GM19238 (cell line): ENCODE measurements at regions not wholly inside any gene's neighbourhood (a gene's known extent, or its start where the extent isn't known, plus 50 kb on each side); places are given as distances from the start of the nearest gene placed in this dataset.
"Not testable (repeated sequence)": the region's sequence is repeated elsewhere in the genome, so short reads cannot be mapped to it uniquely, and the experiment has no call there.

Experiments used
- DNase-seq: peaks from one replicate; pipeline ENCODE4 v3.0.0; 2011; ENCODE audit warnings: low spot score; ENCODE audit not compliant: insufficient read length

- DNase-seq: no peak
Measured at GRCh38 chr14:44453433-44454171, 53.5 kb downstream of the FSCB start.

- DNase-seq: not testable (repeated sequence)
Measured at GRCh38 chr14:44450232-44450631, 56.9 kb downstream of the FSCB start.

- DNase-seq: no peak
Measured at GRCh38 chr14:44449680-44450079, 57.4 kb downstream of the FSCB start.

- no peak for DNase-seq
Measured at GRCh38 chr14:44448951-44449358, 58.1 kb downstream of the FSCB start.

DNA sequence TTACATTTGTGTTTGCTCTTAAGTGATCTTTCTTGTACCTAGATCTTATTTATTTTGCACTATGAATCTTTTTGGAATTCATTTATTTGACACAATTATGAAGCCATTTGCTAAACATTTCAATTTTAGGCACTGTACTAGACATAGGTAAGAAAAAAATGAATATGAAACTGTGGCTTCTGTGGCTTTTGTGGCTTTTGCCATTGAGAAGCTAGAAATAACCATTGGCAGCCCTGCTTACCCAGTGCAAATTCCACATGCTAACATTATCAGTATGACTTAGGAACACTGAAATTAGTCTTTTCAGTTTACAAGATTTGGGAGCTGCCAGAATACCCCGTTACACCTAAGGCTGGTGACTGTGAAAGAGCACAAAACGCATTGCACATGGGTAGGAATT, 60.1 kb downstream of the FSCB start:
- no peak for DNase-seq

GRCh38 chr14:44444454-44444853, 62.6 kb downstream of the FSCB start:
- no peak for DNase-seq

GRCh38 chr14:44438936-44439335, 68.1 kb downstream of the FSCB start:
- no peak for DNase-seq

DNA sequence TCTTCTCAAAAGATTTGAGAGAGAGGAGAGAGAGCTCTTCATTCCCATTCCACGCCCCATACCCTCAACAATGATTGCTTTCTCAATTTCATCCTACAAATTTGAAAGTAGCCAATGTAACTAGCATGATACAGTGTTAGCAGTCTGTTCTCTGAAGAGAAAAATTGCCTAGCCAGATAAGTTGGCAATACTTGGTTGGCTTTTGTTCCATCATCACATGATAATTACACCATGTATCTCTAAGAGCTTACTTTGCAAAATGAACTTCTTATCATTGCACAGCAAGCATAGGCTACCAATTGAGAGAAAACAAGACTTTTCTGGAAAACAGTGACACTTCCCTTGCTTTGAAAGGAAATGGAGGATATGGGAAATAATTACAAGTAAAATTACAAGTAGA, 68.9 kb downstream of the FSCB start:
- DNase-seq: no peak

GRCh38 chr14:44436458-44436857, 70.6 kb downstream of the FSCB start:
- DNase-seq: no peak

GRCh38 chr14:44428231-44428945, 78.7 kb downstream of the FSCB start:
- DNase-seq: no peak

DNA sequence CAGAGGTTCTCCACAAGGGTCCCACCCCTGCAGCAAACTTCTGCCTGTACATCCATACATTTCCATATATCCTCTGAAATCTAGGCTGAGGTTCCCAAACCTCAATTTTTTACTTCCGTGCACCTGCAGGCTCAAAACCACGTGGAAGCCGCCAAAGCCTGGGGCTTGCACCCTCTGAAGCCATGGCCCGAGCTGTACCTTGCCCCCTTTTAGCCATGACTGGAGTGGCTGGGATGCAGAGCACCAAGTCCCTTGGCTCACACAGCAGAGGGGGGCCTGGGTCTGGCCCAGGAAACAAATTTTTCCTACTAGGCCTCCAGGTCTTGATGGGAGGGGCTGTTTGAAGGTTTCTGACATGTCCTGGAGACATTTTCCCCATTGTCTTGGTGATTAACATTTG, 84.4 kb downstream of the FSCB start:
- no peak for DNase-seq

DNA sequence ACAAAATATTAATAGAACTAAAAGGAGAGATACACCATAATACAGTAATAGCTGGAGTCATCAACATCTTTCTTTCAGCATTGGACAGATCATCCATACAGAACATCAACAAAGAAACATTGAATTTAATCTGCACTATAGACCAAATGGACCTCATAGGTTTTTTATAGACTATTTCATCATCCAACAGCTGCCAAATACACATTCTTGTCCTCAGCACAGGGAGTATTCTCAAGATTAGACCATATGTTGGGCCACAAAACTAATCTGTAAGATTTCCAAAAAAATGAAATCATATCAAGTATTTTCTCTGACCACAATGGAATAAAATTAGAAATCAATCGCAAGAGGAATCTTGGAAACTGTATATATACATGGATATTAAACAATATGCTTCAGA, 86.9 kb downstream of the FSCB start:
- DNase-seq: no peak

DNA sequence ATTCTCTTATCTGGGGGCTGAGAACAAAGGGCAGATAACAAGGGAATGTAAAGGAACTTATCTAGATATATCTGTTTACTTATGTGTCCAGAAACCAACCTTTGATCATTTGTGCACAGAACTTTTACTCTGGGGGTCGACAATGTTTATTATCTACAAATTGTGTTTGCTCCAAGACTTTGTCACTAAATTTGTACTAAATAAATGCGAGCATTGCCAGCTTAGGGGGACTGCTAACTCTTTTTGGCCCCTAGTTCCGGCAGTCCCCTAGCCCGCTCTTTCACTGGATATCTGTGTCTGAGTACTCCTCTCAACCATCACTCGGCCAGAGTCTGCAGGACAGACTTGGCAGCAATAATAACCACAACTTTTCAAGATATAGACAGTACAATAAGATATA, 88.2 kb downstream of the FSCB start:
- DNase-seq: no peak

DNA sequence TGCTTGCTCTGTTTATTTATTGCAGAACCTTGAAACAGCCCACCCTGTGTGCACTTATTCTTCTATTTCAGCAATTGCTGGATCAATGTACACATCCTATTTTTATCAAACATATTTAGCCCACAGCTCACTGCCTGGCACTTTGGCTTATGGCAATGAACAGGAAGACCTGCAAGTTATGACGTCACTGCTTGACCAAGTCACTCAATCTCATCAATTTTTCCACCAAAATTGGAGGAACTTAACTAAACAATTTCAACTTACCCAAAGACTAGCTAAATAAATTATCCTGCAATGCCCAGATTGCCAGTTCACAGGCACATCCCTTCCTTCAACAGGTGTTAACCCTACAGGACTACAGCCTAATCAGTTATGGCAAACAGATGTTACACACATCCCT, 89.3 kb downstream of the FSCB start:
- DNase-seq: no peak

DNA sequence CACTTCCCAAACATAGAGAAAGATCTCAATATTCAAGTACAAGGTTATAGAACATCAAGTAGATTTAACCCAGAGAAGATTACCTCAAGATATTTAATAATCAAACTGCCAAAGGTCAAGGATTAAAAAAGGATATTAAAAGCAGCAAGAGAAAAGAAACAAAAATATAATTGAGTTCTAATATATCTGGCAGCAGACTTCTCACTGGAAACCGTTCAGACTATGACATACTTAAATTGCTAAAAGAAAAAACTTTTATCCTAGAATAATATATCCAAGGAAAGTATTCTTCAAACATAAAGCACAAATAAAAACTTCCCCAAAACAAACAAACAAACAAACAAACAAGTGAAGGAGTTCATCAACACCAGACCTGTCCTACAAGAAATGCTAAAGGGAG, 92.4 kb downstream of the FSCB start:
- no peak for DNase-seq

DNA sequence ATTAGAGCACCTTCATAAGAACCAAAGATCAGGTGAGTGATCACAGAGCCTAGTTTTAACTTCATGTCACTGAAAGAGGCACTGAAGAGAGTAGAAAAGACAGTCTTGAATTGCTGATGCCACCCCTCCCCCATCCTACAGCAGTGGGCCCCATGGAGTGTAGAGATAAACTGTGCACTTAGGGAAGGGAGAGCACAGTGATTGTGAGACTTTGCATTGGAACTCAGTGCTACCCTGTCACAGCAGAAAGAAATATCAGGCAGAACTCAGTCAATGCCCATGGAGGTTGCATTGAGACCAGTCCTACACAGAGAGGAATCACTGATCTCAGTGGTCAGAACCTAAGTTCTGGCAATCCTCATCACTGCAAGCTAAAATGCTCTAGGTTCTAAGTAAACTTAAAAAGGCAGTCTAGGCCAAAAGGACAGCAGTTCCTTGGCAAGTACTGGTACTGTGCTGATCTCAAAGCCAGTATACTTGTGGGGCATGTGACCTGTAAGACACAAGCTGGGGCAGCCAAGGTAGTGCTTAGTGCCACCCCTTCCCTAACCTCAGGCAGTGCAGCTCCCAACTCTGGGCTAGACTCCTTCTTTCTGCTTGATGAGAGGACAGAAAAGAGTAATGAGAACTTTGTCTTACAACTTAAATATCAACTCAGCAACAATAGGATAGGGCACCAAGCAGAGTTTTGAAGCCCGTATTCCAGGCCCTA, 94.1 kb downstream of the FSCB start:
- DNase-seq: no peak

GRCh38 chr14:44405011-44405486, 102.0 kb downstream of the FSCB start:
- no peak for DNase-seq

DNA sequence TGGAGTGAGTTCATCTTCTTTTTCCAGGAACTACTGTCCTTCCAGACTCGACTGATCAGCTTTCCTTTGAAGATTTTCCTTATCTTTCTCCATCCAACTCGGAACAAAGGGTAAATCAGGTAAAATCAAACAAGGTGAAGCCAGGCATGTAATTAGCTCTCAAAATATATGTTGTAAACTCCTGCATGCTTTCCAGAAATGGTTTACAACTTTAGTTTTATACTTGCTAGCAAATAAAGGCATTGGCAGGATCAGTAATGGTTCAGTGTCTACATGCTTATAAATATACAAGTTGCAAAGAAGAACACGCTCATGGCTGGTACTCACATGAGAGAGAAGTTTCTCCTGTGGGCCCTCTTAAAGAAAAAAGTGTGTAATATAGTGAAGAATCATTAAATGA, 102.5 kb downstream of the FSCB start:
- DNase-seq: no peak

GRCh38 chr14:44404036-44404435, 103.0 kb downstream of the FSCB start:
- DNase-seq: no peak

DNA sequence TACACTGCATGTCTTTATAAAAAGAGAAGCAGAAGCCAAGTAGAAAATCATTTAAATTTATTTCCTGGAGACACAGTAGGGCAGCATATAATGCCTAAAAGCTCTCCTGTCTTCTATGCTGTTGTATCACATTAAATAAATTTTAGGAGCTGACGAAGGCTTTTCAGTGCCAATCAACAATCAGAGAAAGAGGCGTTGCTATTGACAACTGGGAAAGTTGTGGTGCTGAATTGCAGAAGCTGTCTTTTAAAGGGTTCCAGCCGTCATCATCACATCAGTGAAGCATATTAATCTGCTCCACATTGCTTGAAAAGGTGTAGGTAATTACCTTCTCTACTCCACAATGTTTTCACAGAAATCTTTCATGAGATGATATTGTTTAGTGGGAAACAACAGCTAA, 103.9 kb downstream of the FSCB start:
- DNase-seq: no peak

- no peak for DNase-seq
Measured at GRCh38 chr14:44396226-44396625, 110.9 kb downstream of the FSCB start.

- DNase-seq: no peak
Measured at GRCh38 chr14:44392984-44393383, 114.1 kb downstream of the FSCB start.
